ENCODE measurements at regions not wholly inside any gene's neighbourhood (a gene's known extent, or its start where the extent isn't known, plus 50 kb on each side); places are given as distances from the start of the nearest gene placed in this dataset.

- in situ Hi-C loops (cut with HindIII; ENCODE audit: low sequenced_read_pairs), result loop anchor here (10.0 kb wide), 1 partner anchor 46 kb away; no protein-coding TSS in a partner anchor
- H3K4me3 ChIP-seq (ENCODE audit: low read depth, low read length), result no peak overlapping the region
- no peak for TF ChIP-seq CTCF (IDR thresholded peaks at IDR 0.05; ENCODE audit: low read depth, low read length, missing control alignments)
- DNase-seq (ENCODE audit: low read depth), result no peak
These were observed 141.4 kb downstream of the PLK2 start for GRCh38 chr5:58318468-58318867.

- no peak overlapping the region for H3K4me3 ChIP-seq (ENCODE audit: low read depth, low read length)
- no peak for DNase-seq (ENCODE audit: low read depth)
- TF ChIP-seq CTCF (IDR thresholded peaks at IDR 0.05; ENCODE audit: low read depth, low read length, missing control alignments), result no peak
- in situ Hi-C loops (cut with HindIII; ENCODE audit: low sequenced_read_pairs), result loop anchor here (10.0 kb wide), 1 partner anchor 47 kb away; no protein-coding TSS in a partner anchor
These were observed 142.1 kb downstream of the PLK2 start for GRCh38 chr5:58317808-58318207.

GRCh38 chr5:58317009-58317408 is 142.9 kb downstream of the PLK2 start:
- in situ Hi-C loops (cut with HindIII; ENCODE audit: low sequenced_read_pairs), result loop anchor here (10.0 kb wide), 1 partner anchor 48 kb away; no protein-coding TSS in a partner anchor
- no peak for DNase-seq (ENCODE audit: low read depth)
- no peak overlapping the region for H3K4me3 ChIP-seq (ENCODE audit: low read depth, low read length)
- TF ChIP-seq CTCF (IDR thresholded peaks at IDR 0.05; ENCODE audit: low read depth, low read length, missing control alignments), result no peak

- no peak overlapping the region for H3K4me3 ChIP-seq (ENCODE audit: low read depth, low read length)
- in situ Hi-C loops (cut with HindIII; ENCODE audit: low sequenced_read_pairs), result loop anchor here (10.0 kb wide), 1 partner anchor 49 kb away; no protein-coding TSS in a partner anchor
- TF ChIP-seq CTCF (IDR thresholded peaks at IDR 0.05; ENCODE audit: low read depth, low read length, missing control alignments), result no peak
- DNase-seq (ENCODE audit: low read depth), result no peak
These were observed 144.1 kb downstream of the PLK2 start for GRCh38 chr5:58315794-58316193.

- no peak for TF ChIP-seq CTCF (IDR thresholded peaks at IDR 0.05; ENCODE audit: low read depth, low read length, missing control alignments)
- DNase-seq (ENCODE audit: low read depth), result peak; percentile 8
- in situ Hi-C loops (cut with HindIII; ENCODE audit: low sequenced_read_pairs), result loop anchor here (10.0 kb wide), 1 partner anchor 50 kb away; no protein-coding TSS in a partner anchor
- H3K4me3 ChIP-seq (ENCODE audit: low read depth, low read length), result no peak overlapping the region
These were observed 145.3 kb downstream of the PLK2 start for GRCh38 chr5:58314356-58315210.

- in situ Hi-C loops (cut with HindIII; ENCODE audit: low sequenced_read_pairs), result loop anchor here (10.0 kb wide), 1 partner anchor 53 kb away; no protein-coding TSS in a partner anchor
- H3K4me3 ChIP-seq (ENCODE audit: low read depth, low read length), result no peak overlapping the region
- no peak for TF ChIP-seq CTCF (IDR thresholded peaks at IDR 0.05; ENCODE audit: low read depth, low read length, missing control alignments)
- no peak for DNase-seq (ENCODE audit: low read depth)
These were observed 147.6 kb downstream of the PLK2 start for GRCh38 chr5:58312299-58312698.
